ENCODE measurements at regions not wholly inside any gene's neighbourhood (a gene's known extent, or its start where the extent isn't known, plus 50 kb on each side); places are given as distances from the start of the nearest gene placed in this dataset.

GRCh38 chr15:87767516-87767915 lies 489.0 kb downstream of the NTRK3 start:
- Histone ChIP-seq H3K4me3 (no peak overlapping the region), H3K9me3 (no peaks in the 10 kb centered on the region), H3K4me1 (no peaks in the 10 kb centered on the region), H3K36me3 (no peaks in the 10 kb centered on the region), H3K27me3 (no peaks in the 10 kb centered on the region), H3K27ac (no peak overlapping the region)
- DNase-seq (ENCODE audit: low spot score in 2 of 2) = no peak
- TF ChIP-seq POLR2A (IDR thresholded peaks at IDR 0.05) (no peak), CTCF (IDR thresholded peaks at IDR 0.05) (no peak), EP300 (IDR thresholded peaks at IDR 0.05) (no peak), POLR2AphosphoS5 (IDR thresholded peaks at IDR 0.05) (no peak)
- 92% methylated on average over 3 of the region's 3 CpGs for WGBS

GRCh38 chr15:87764461-87765240 lies 491.9 kb downstream of the NTRK3 start:
- Histone ChIP-seq H3K36me3 (no peaks in the 10 kb centered on the region), H3K27me3 (no peaks in the 10 kb centered on the region), H3K27ac (no peak overlapping the region), H3K9me3 (no peaks in the 10 kb centered on the region), H3K4me1 (no peaks in the 10 kb centered on the region), H3K4me3 (no peak overlapping the region)
- WGBS = 71% methylated on average over 4 of the region's 4 CpGs
- no peak for TF ChIP-seq EP300 (IDR thresholded peaks at IDR 0.05)
- TF ChIP-seq CTCF (IDR thresholded peaks at IDR 0.05) = no peak
- no peak for TF ChIP-seq POLR2A (IDR thresholded peaks at IDR 0.05)
- TF ChIP-seq POLR2AphosphoS5 (IDR thresholded peaks at IDR 0.05) = no peak
- no peak for DNase-seq (ENCODE audit: low spot score in 2 of 2)

GRCh38 chr15:87763837-87764236 lies 492.7 kb downstream of the NTRK3 start:
- 82% methylated on average over 9 of the region's 9 CpGs for WGBS
- no peak overlapping the region for H3K27ac ChIP-seq
- no peaks in the 10 kb centered on the region for H3K9me3 ChIP-seq
- H3K4me1 ChIP-seq = no peaks in the 10 kb centered on the region
- H3K36me3 ChIP-seq = no peaks in the 10 kb centered on the region
- TF ChIP-seq POLR2AphosphoS5 (IDR thresholded peaks at IDR 0.05) (no peak), EP300 (IDR thresholded peaks at IDR 0.05) (no peak), POLR2A (IDR thresholded peaks at IDR 0.05) (no peak)
- DNase-seq (ENCODE audit: low spot score in 2 of 2) = no peak
- no peak overlapping the region for H3K4me3 ChIP-seq
- no peaks in the 10 kb centered on the region for H3K27me3 ChIP-seq

GRCh38 chr15:87761736-87762509 lies 494.6 kb downstream of the NTRK3 start:
- H3K4me3 ChIP-seq = no peak overlapping the region
- 65% methylated on average over 4 of the region's 4 CpGs for WGBS
- H3K36me3 ChIP-seq = no peaks in the 10 kb centered on the region
- H3K4me1 ChIP-seq = no peaks in the 10 kb centered on the region
- no peak for DNase-seq (ENCODE audit: low spot score in 2 of 2)
- H3K27ac ChIP-seq = no peak overlapping the region
- no peak for TF ChIP-seq POLR2AphosphoS5 (IDR thresholded peaks at IDR 0.05)
- no peaks in the 10 kb centered on the region for H3K9me3 ChIP-seq
- H3K27me3 ChIP-seq = no peaks in the 10 kb centered on the region

- H3K9me3 ChIP-seq = no peaks in the 10 kb centered on the region
- no peak overlapping the region for H3K4me3 ChIP-seq
- WGBS = 94% methylated on average over 3 of the region's 3 CpGs
- TF ChIP-seq CTCF (IDR thresholded peaks at IDR 0.05) = no peak
- TF ChIP-seq POLR2A (IDR thresholded peaks at IDR 0.05) = no peak
- TF ChIP-seq EP300 (IDR thresholded peaks at IDR 0.05) = no peak
- no peak for TF ChIP-seq POLR2AphosphoS5 (IDR thresholded peaks at IDR 0.05)
- no peak for DNase-seq (ENCODE audit: low spot score in 2 of 2)
- no peaks in the 10 kb centered on the region for H3K36me3 ChIP-seq
- no peaks in the 10 kb centered on the region for H3K27me3 ChIP-seq
- no peak overlapping the region for H3K27ac ChIP-seq
- H3K4me1 ChIP-seq = no peaks in the 10 kb centered on the region
These were observed 495.8 kb downstream of the NTRK3 start for GRCh38 chr15:87760547-87761314.

Measured in suprapubic skin (tissue), 4 donors.